ENCODE measurements at regions not wholly inside any gene's neighbourhood (a gene's known extent, or its start where the extent isn't known, plus 50 kb on each side); places are given as distances from the start of the nearest gene placed in this dataset.

GRCh38 chr9:80635065-80635464 lies 1054.3 kb downstream of the TLE1 start:
- Histone ChIP-seq H3K4me3 (no peak overlapping the region), H3K79me2 (ENCODE audit: control insufficient read depth, insufficient read depth, low read length) (no peaks in the 10 kb centered on the region), H3K9me3 (replicated peaks; ENCODE audit: control insufficient read depth, insufficient read depth, low read length) (no peaks in the 10 kb centered on the region), H2AFZ (ENCODE audit: control insufficient read depth, low read depth, low read length) (no peak overlapping the region), H4K20me1 (ENCODE audit: control insufficient read depth, insufficient read depth) (no peaks in the 10 kb centered on the region), H3K27me3 (replicated peaks in 1 of 2; ENCODE audit: control insufficient read depth in 2 of 2, insufficient read depth in 2 of 2, low read length in 1 of 2) (no peaks in the 10 kb centered on the region), H3K4me1 (ENCODE audit: control insufficient read depth, insufficient read depth, low read length) (no peaks in the 10 kb centered on the region), H3K4me2 (ENCODE audit: control insufficient read depth, insufficient read depth) (no peak overlapping the region), H3K9ac (ENCODE audit: control insufficient read depth, insufficient read depth, low read length) (no peak overlapping the region), H3K27ac (ENCODE audit: control insufficient read depth, insufficient read depth) (no peak overlapping the region), H3K36me3 (ENCODE audit: control insufficient read depth in 2 of 2, insufficient read depth in 2 of 2, low read length in 1 of 2) (no peaks in the 10 kb centered on the region)
- in situ Hi-C loops (cut with MboI): no loop called here
- TF ChIP-seq ZBTB33 (IDR thresholded peaks at IDR 0.05) (no peak), MYC (IDR thresholded peaks at IDR 0.05; ENCODE audit: insufficient read depth, insufficient read length, insufficient replicate concordance, low read length, severe bottlenecking) (no peak), PML (IDR thresholded peaks at IDR 0.05; ENCODE audit: low read length) (no peak), HDGF (IDR thresholded peaks at IDR 0.05) (no peak), SMARCA5 (IDR thresholded peaks at IDR 0.05) (no peak), TBL1XR1 (IDR thresholded peaks at IDR 0.05; ENCODE audit: low read depth, low read length) (no peak), EGR1 (IDR thresholded peaks at IDR 0.05; ENCODE audit: borderline replicate concordance in 1 of 2, low read depth in 2 of 2, low read length in 2 of 2) (no peak), PAX8 (IDR thresholded peaks at IDR 0.05) (no peak), POLR2AphosphoS5 (IDR thresholded peaks at IDR 0.05; ENCODE audit: low read length) (no peak), ZNF592 (IDR thresholded peaks at IDR 0.05) (no peak), PBX3 (IDR thresholded peaks at IDR 0.05; ENCODE audit: insufficient replicate concordance, low read depth, low read length) (no peak), ATF7 (IDR thresholded peaks at IDR 0.05; ENCODE audit: low read depth) (no peak), SIX5 (IDR thresholded peaks at IDR 0.05; ENCODE audit: low read depth, low read length, severe bottlenecking) (no peak)
- WGBS (ENCODE audit: insufficient coverage, insufficient replicate concordance, low lambda C conversion rate, missing lambda C conversion rate): 0% methylated on average over 1 of the region's 1 CpG
- CTCF ChIA-PET: no interaction called here
- intact Hi-C loops (cut with micrococcal nuclease; ENCODE audit: unreplicated experiment): no loop called here
- no peak for ATAC-seq
- POLR2A ChIA-PET: no interaction called here
- RAD21 ChIA-PET (ENCODE audit: unreplicated experiment): no interaction called here
- DNase-seq (ENCODE audit: low read depth, low spot score): no peak
- no TSS peak for BruUV-seq (replicated peaks)
- no peak for FAIRE-seq
- SMC1A ChIA-PET (ENCODE audit: uncharacterized antibody, unreplicated experiment): interaction anchor here (0.8 kb wide), 1 partner anchor 134 kb away, joined by 3 read pairs; no protein-coding TSS in a partner anchor

All from GM12878 (cell line).